ENCODE measurements at regions not wholly inside any gene's neighbourhood (a gene's known extent, or its start where the extent isn't known, plus 50 kb on each side); places are given as distances from the start of the nearest gene placed in this dataset.

DNA sequence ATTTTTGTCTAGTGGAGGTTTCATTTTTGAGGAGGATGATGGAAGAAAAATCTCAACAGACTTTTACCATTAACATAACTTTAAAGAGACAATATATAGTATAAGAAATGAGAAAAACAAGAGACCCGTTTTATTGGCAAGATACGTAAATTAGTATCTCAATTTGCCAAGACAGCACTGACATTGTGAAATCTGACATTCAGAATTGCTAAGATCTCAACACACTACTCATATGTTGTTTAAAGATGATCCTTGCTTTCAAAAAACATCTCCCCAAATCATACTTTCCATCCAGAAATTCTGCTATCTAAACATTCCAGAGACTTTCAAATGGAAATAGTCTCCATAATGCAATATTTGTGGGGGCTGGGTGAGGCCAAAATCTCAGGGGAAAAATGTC, 220.9 kb upstream of the CEP162 start:
- no peaks in the 10 kb centered on the region for H3K9me3 ChIP-seq (ENCODE audit: control insufficient read depth, low read length)
- 100% methylated on average over 1 of the region's 2 CpGs; no CpG with 5 or more reads in 1 of the 2 experiments for WGBS, 2 experiments (ENCODE audit: insufficient coverage in 2 of 2)
- no peak overlapping the region for H3K27ac ChIP-seq (ENCODE audit: low read depth, low read length, severe bottlenecking)
- no peaks in the 10 kb centered on the region for H3K36me3 ChIP-seq (ENCODE audit: control insufficient read depth, insufficient read depth, low read length)
- H3K4me1 ChIP-seq (ENCODE audit: control insufficient read depth, insufficient read depth, low read length, poor library complexity, severe bottlenecking) = peaks cover 3% of the 10 kb centered on the region
- H3K4me3 ChIP-seq (ENCODE audit: extremely low read depth, insufficient read depth, low read length, poor library complexity, severe bottlenecking) = no peak overlapping the region

DNA sequence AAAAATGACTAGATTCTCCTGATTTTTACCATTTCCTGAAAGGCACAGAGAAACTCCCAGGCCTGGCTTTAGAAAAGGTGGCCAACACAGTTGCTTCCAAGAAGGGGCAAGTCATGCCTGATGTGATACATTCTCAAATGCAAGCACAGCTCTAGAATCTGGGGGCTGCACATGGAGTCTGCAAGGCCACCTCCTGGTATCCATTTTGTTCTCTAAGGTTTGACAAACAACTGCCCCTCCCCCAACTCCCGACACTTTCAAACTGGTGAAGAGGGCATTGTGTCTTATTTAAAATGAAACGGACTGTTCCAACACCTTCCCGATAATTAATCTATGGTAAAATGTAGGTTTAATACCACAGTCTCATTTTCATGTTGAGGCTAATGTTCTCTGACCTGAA, 220.2 kb upstream of the CEP162 start:
- Histone ChIP-seq H3K36me3 (ENCODE audit: control insufficient read depth, insufficient read depth, low read length) (no peaks in the 10 kb centered on the region), H3K4me3 (ENCODE audit: extremely low read depth, insufficient read depth, low read length, poor library complexity, severe bottlenecking) (no peak overlapping the region), H3K4me1 (ENCODE audit: control insufficient read depth, insufficient read depth, low read length, poor library complexity, severe bottlenecking) (peaks cover 3% of the 10 kb centered on the region), H3K27ac (ENCODE audit: low read depth, low read length, severe bottlenecking) (no peak overlapping the region), H3K9me3 (ENCODE audit: control insufficient read depth, low read length) (no peaks in the 10 kb centered on the region)
- WGBS, 2 experiments (ENCODE audit: insufficient coverage in 2 of 2) = no CpG with 5 or more reads among the region's 3 CpGs

DNA sequence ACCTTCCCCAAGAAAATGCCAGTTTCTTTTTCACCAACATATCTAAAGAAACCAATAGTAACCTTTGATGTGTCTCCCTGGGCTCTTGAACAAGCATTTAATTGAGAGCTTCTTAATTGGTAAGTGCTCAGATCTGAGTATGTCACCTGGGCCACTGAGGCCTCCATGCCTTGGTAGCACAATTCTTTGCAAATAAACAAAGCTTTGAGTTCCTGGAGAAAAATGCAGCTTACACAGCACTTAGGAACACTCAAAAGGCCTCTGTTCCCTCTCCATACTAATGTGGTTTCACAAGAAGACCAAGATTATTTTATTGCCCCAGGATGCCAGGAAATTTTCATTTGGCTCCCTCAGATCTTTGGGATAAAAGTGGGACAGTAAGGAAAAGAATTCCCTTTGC, 217.6 kb upstream of the CEP162 start:
- Histone ChIP-seq H3K36me3 (ENCODE audit: control insufficient read depth, insufficient read depth, low read length) (no peaks in the 10 kb centered on the region), H3K27ac (ENCODE audit: low read depth, low read length, severe bottlenecking) (no peak overlapping the region), H3K4me1 (ENCODE audit: control insufficient read depth, insufficient read depth, low read length, poor library complexity, severe bottlenecking) (peaks cover 3% of the 10 kb centered on the region), H3K9me3 (ENCODE audit: control insufficient read depth, low read length) (no peaks in the 10 kb centered on the region), H3K4me3 (ENCODE audit: extremely low read depth, insufficient read depth, low read length, poor library complexity, severe bottlenecking) (no peak overlapping the region)

DNA sequence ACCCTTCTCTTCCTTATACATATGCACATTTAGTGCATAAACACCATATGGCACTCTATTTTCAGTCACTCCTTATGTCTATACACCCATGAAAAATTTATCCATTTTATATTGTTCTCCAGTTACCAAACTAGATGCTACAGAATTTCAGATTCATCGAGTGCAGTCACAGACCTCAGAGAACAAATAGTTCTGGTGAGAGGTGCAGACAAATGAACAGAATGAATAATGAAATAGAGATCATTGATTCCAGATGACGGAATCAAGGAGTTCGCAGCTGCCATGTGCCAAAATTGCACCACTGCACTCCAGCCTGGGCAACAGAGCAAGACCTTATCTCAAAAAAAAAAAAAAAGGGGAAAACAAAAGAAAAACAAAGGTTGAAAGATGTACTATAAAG, 214.8 kb upstream of the CEP162 start:
- Histone ChIP-seq H3K4me1 (ENCODE audit: control insufficient read depth, insufficient read depth, low read length, poor library complexity, severe bottlenecking) (no peaks in the 10 kb centered on the region), H3K27ac (ENCODE audit: low read depth, low read length, severe bottlenecking) (no peak overlapping the region), H3K9me3 (ENCODE audit: control insufficient read depth, low read length) (no peaks in the 10 kb centered on the region), H3K36me3 (ENCODE audit: control insufficient read depth, insufficient read depth, low read length) (no peaks in the 10 kb centered on the region), H3K4me3 (ENCODE audit: extremely low read depth, insufficient read depth, low read length, poor library complexity, severe bottlenecking) (no peak overlapping the region)
- 100% methylated on average over 1 to 2 of the region's 3 CpGs for WGBS, 2 experiments (ENCODE audit: insufficient coverage in 2 of 2)

DNA sequence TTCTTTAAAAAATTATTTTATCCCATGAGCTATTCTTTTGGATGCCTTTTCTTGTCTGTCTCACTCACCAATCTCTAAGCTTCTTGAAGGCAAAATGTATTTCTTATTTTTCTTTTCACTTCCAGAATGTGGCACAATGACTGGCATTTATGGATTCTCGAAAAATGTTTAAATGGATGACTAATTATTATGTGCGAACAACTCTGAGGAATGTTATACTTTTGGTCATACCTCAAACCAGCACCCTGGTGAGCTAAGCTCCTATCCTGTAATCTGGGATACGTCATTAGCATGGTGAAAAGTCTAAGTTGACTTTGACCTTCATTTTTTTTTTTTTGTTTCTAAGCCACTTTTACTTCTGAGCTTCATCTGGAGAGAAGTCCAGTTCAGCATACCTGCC, 214.0 kb upstream of the CEP162 start:
- WGBS, 2 experiments (ENCODE audit: insufficient coverage in 2 of 2) = 95% methylated on average over 2 of the region's 3 CpGs; no CpG with 5 or more reads in 1 of the 2 experiments
- Histone ChIP-seq H3K9me3 (ENCODE audit: control insufficient read depth, low read length) (no peaks in the 10 kb centered on the region), H3K27ac (ENCODE audit: low read depth, low read length, severe bottlenecking) (no peak overlapping the region), H3K4me3 (ENCODE audit: extremely low read depth, insufficient read depth, low read length, poor library complexity, severe bottlenecking) (no peak overlapping the region), H3K4me1 (ENCODE audit: control insufficient read depth, insufficient read depth, low read length, poor library complexity, severe bottlenecking) (no peaks in the 10 kb centered on the region), H3K36me3 (ENCODE audit: control insufficient read depth, insufficient read depth, low read length) (no peaks in the 10 kb centered on the region)

DNA sequence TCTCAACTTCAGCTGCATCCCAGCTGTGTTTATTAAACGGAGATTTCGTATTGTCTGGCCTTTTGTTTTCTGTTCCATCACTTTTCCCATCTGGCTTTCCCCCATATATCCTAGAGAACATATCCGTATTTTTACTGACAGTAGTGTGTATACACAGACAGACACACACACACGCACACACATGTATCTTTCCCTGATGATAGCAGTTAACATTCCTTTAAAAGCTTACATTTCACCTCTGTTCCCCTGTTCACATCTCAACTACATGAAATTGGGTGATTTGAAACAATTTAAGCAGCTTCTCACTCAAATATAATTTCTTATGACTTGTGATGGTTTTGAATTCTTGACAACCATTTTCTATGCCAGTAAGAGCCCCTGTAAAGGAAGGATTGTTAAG, 207.1 kb upstream of the CEP162 start:
- no peak overlapping the region for H3K4me3 ChIP-seq (ENCODE audit: extremely low read depth, insufficient read depth, low read length, poor library complexity, severe bottlenecking)
- H3K4me1 ChIP-seq (ENCODE audit: control insufficient read depth, insufficient read depth, low read length, poor library complexity, severe bottlenecking) = no peaks in the 10 kb centered on the region
- no peaks in the 10 kb centered on the region for H3K9me3 ChIP-seq (ENCODE audit: control insufficient read depth, low read length)
- H3K36me3 ChIP-seq (ENCODE audit: control insufficient read depth, insufficient read depth, low read length) = no peaks in the 10 kb centered on the region
- no peak overlapping the region for H3K27ac ChIP-seq (ENCODE audit: low read depth, low read length, severe bottlenecking)
- 75 to 93% methylated on average over 2 to 3 of the region's 4 CpGs for WGBS, 2 experiments (ENCODE audit: insufficient coverage in 2 of 2)

DNA sequence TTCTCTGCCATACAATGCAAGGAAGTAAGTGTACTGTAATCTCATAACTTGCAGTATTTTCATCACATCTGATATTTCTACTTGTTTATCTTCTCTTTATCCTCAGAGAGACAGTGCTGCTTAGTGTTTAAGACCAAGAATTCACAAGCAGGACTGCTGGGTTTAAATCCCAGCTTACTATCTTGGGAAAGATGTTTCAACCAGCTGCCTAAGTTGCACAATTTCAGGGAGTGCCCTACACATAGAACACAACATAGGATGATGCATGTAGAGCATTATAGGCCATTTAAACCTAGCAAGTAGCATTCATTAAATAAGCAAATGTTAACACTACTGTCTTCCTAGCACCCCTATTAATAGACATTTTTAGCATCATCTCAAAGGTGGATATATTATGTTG, 205.2 kb upstream of the CEP162 start:
- H3K4me3 ChIP-seq (ENCODE audit: extremely low read depth, insufficient read depth, low read length, poor library complexity, severe bottlenecking) = no peak overlapping the region

DNA sequence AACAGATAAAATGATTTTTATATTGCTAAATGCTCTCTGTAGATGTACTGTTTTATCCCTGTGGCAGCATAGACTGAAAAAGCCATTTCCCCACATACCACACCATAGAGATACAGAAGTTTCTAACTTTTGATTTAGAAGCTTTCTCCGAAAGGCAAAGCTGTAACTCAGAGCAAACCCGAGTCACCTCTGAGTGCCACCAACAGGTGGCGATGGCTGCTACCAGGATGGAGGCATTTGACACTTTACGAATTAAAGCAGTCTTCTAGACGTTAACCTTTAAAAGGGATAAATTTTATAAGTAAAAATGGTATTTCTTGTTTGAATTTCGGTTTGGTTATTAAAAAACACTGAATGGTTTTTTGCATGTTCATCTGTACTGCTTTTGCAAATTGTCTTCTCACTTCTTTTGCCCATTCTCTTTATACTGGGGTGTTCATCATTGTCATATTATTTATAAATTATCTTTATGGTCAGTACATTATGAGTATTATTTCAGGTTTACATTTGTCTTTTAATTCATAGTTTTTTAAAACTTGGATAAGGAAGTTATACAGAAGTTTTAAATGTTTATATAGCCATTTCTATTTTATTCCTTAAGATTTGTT, 201.0 kb upstream of the CEP162 start:
- Histone ChIP-seq H3K4me1 (ENCODE audit: control insufficient read depth, insufficient read depth, low read length, poor library complexity, severe bottlenecking) (peaks cover 15% of the 10 kb centered on the region), H3K4me3 (ENCODE audit: extremely low read depth, insufficient read depth, low read length, poor library complexity, severe bottlenecking) (no peak overlapping the region), H3K27ac (ENCODE audit: low read depth, low read length, severe bottlenecking) (no peak overlapping the region), H3K36me3 (ENCODE audit: control insufficient read depth, insufficient read depth, low read length) (no peaks in the 10 kb centered on the region), H3K9me3 (ENCODE audit: control insufficient read depth, low read length) (no peaks in the 10 kb centered on the region)
- WGBS, 2 experiments (ENCODE audit: insufficient coverage in 2 of 2) = 7 to 26% methylated on average over 2 to 4 of the region's 6 CpGs

More for the DNA sequence above, 205.2 kb upstream of the CEP162 start:
- Histone ChIP-seq H3K9me3 (ENCODE audit: control insufficient read depth, low read length) (no peaks in the 10 kb centered on the region), H3K36me3 (ENCODE audit: control insufficient read depth, insufficient read depth, low read length) (no peaks in the 10 kb centered on the region), H3K27ac (ENCODE audit: low read depth, low read length, severe bottlenecking) (no peak overlapping the region), H3K4me1 (ENCODE audit: control insufficient read depth, insufficient read depth, low read length, poor library complexity, severe bottlenecking) (no peaks in the 10 kb centered on the region)

DNA sequence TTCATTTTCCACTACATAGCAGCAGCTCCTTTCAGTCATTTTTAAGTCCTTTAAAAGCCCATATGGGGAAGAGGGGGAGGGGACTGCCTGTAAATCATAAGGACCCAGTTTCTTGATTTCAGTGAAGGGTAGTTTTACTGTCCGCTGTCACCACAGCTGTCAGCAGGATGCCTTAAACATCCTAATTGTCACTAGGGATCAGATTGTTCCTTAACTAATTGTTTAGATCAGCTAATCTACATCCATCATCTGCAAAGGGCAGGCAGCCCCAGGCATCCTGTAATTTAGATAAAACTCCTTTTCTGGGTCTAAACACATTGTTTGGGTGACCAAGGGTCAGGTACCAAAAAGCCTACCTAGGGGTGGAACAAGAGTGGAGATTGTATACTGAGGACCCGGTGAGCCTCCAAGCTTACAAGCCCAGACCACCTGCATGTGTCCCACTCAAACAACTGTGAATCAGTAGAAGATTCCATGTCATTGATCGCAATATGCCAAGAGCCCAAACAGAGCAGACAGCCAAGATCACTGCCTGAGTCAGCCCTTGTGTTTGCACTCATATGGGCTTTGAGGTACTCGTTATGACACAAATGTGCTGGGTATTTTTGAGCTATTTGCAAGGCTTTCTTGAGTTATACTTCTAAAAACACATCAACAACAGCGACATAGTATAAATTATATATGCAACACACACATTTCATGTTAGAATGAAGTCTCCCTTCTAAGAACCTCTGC, 198.7 kb upstream of the CEP162 start:
- H3K4me3 ChIP-seq (ENCODE audit: extremely low read depth, insufficient read depth, low read length, poor library complexity, severe bottlenecking) = no peak overlapping the region
- no peak overlapping the region for H3K27ac ChIP-seq (ENCODE audit: low read depth, low read length, severe bottlenecking)
- 42 to 78% methylated on average over 1 to 3 of the region's 5 CpGs for WGBS, 2 experiments (ENCODE audit: insufficient coverage in 2 of 2)
- peaks cover 15% of the 10 kb centered on the region for H3K4me1 ChIP-seq (ENCODE audit: control insufficient read depth, insufficient read depth, low read length, poor library complexity, severe bottlenecking)
- no peaks in the 10 kb centered on the region for H3K9me3 ChIP-seq (ENCODE audit: control insufficient read depth, low read length)
- H3K36me3 ChIP-seq (ENCODE audit: control insufficient read depth, insufficient read depth, low read length) = no peaks in the 10 kb centered on the region

DNA sequence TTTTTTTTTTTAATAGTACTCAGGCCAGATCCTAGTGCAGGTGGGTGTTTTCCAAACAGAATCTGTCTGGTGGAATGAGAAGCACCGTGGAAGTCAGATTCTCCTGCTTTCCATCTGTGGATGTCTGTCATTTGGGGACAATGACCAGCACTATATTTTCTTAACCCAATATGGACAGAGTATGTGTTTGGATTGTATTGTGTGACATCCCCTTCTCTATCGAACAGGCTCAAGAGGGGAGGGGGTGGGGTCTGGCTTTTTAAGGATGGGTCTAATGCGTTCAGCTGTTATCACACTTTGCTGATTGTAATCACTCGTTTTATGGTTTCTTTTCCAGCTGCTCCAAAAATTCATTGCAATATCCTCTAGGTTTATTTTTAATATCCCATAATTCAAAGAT, 197.5 kb upstream of the CEP162 start:
- Histone ChIP-seq H3K9me3 (ENCODE audit: control insufficient read depth, low read length) (no peaks in the 10 kb centered on the region), H3K4me3 (ENCODE audit: extremely low read depth, insufficient read depth, low read length, poor library complexity, severe bottlenecking) (no peak overlapping the region), H3K36me3 (ENCODE audit: control insufficient read depth, insufficient read depth, low read length) (no peaks in the 10 kb centered on the region), H3K4me1 (ENCODE audit: control insufficient read depth, insufficient read depth, low read length, poor library complexity, severe bottlenecking) (peaks cover 15% of the 10 kb centered on the region), H3K27ac (ENCODE audit: low read depth, low read length, severe bottlenecking) (no peak overlapping the region)
- 34% methylated on average over 2 of the region's 4 CpGs; no CpG with 5 or more reads in 1 of the 2 experiments for whole genome bisulfite sequencing, 2 experiments (ENCODE audit: insufficient coverage in 2 of 2)

DNA sequence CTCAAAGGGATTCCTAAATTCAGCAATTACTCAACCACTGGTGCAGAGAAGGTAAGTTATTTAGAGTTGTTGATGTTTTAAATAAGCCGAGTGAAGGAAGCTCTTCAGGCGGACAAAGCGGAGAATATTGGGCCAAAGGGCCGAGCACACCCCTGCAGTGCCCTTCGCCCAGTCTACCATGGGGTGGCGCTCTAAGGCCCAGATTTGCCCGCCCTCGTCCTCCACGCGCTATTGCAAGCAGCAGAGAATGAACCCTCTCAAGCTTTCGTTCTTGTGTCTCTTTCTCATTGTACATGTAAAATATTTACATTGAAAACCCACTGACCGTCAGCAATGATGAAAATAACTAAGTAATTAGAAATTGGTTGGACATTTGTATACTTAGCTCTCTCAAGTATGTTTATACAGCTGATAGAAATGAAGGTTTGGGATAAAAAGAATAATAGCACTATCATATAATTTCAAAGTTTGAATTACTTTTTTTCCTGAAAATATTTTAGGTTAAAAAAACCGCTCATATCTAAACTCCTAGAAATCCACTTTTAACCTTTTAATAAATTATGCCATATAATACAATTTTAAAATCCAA, 195.0 kb upstream of the CEP162 start:
- peaks cover 15% of the 10 kb centered on the region for H3K4me1 ChIP-seq (ENCODE audit: control insufficient read depth, insufficient read depth, low read length, poor library complexity, severe bottlenecking)

More for the DNA sequence above, 195.0 kb upstream of the CEP162 start:
- Histone ChIP-seq H3K9me3 (ENCODE audit: control insufficient read depth, low read length) (no peaks in the 10 kb centered on the region), H3K27ac (ENCODE audit: low read depth, low read length, severe bottlenecking) (no peak overlapping the region), H3K4me3 (ENCODE audit: extremely low read depth, insufficient read depth, low read length, poor library complexity, severe bottlenecking) (no peak overlapping the region), H3K36me3 (ENCODE audit: control insufficient read depth, insufficient read depth, low read length) (no peaks in the 10 kb centered on the region)
- 12 to 23% methylated on average over 7 to 10 of the region's 13 CpGs for WGBS, 2 experiments (ENCODE audit: insufficient coverage in 2 of 2)

All from mesodermal cell (in vitro differentiated cells).